Activated CD4-positive, alpha-beta T cell treated with anti-CD3 and anti-CD28 coated beads for 4 hours (primary cell): ENCODE measurements at regions not wholly inside any gene's neighbourhood (a gene's known extent, or its start where the extent isn't known, plus 50 kb on each side); places are given as distances from the start of the nearest gene placed in this dataset.
"Not testable (repeated sequence)": the region's sequence is repeated elsewhere in the genome, so short reads cannot be mapped to it uniquely, and the experiment has no call there.

Source experiments
- DNase-seq, 2 donors: peaks; one replicate each; pipeline ENCODE4 v3.0.0-alpha.2; 2020

- DNase-seq: no peak
Observed at GRCh38 chr17:68778726-68779125, 176.5 kb downstream of the ABCA8 start.

- no peak for DNase-seq
Observed at GRCh38 chr17:68777856-68778694, 176.9 kb upstream of the FAM20A start.

- DNase-seq: peak in 1 of 2 donors; percentile 10
Observed at GRCh38 chr17:68777243-68777855, 176.2 kb upstream of the FAM20A start.

GRCh38 chr17:68776451-68776850 is 175.3 kb upstream of the FAM20A start:
- no peak for DNase-seq

GRCh38 chr17:68775969-68776368 is 174.8 kb upstream of the FAM20A start:
- no peak for DNase-seq

DNA sequence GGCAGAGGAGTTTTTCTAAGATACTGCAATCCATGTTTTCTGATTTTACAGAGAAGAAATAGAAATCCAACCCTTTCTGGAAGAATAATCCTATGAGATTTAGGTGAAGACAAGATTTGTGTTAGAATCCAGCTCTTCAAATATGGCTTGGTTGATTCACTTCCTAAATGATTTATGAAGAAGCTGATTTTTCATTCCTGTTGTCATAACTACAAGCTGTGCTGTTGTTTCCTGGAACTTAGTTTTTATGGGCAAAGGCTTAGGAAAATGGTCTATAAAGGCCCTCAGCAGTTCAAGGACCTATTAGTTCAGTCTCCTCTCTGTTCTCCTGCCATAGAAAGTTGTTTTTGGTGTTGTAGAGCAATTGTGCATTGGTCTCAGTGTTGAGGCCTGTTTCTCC is 174.2 kb upstream of the FAM20A start:
- DNase-seq: no peak

DNA sequence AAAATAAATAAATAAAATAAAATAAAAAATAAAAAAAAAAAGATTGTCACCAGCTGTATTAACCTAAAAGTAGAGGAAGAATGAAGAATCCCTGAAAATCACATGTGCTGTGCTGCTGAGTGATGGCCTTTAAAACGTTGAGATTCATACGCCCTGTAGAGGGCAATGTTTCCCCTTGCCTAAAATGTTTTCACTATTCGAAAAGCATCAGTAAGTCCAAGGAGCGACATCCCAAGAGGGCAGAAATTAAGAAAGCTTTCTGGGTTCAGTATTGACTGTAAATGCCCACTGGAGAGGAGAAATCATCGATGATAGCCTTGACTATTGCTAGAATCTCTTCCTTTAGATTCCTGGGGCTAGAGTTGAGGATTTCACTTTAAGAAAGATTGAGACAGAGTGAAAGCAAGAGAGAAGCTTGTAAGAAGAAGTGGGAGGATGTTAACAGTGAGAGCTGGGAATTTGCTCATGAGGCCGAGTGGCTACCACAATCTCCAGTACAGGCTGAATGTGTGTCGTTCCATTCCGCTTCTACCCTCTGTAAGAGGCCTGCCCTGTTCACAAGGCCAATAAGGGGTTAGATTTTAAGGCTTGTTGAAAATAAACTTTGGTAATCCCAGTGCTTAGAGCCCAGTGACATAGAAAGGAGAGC is 170.8 kb upstream of the FAM20A start:
- DNase-seq: no peak

DNA sequence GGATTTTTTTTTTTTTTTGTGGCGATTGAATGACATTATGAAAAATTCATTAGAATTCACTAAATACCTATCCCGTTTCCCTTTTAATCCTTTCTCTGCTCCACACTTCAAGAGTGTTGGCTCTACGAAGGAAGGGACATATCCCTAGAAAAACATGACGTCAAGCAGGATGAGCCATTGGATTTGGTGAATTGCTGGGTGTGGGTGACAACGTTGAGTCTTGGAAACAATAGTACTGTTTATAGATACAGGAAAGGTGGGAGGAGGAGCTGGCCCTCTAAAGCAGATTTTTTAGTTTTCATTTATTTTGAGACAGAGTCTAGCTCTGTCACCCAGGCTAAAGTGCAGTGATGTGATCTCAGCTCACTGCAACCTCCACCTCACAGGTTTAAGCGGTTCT is 167.6 kb upstream of the FAM20A start:
- no peak for DNase-seq

- DNase-seq: no peak
Observed at GRCh38 chr17:68766640-68767039, 165.5 kb upstream of the FAM20A start.

DNA sequence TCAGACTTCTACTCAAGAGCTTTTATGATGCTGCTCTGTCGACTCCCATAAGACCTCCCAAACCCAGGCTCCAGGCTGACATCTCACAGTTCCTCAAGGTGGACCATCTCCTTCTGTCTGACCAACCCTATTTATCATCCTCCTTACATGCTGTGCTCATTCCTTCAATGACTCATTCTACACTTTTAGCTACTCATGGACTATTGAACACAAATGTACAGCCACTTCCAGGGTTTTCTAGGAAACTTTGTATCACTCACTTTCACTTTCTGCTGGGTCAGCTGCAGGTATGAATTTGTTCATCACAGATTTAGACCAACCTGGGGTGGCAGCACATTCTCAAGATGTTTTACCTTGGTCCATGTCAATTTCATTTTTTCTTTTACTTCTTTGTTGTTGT is 162.4 kb upstream of the FAM20A start:
- DNase-seq: no peak

DNA sequence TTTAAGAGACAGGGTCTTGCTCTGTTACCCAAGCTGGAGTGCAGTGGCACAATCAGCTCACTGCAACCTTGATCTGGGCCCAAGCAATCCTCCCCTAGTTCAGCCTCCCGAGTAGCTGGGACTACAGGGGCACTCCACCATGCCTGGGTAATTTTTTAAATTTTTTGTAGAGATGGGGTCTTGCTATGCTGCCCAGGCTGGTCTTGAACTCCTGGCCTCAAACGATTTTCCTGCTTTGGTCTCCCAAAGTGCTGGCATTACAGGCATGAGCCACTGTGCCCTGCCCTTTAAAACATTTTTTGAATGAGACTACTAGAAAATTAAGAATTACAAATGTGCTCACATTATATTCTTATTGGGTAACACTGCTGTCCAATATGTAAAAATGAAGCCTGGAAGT is 161.7 kb upstream of the FAM20A start:
- no peak for DNase-seq

GRCh38 chr17:68760141-68760475 is 158.9 kb upstream of the FAM20A start:
- DNase-seq: no peak

GRCh38 chr17:68759343-68760140 is 158.4 kb upstream of the FAM20A start:
- DNase-seq: peak in 1 of 2 donors; percentile 15

- DNase-seq: no peak
Observed at GRCh38 chr17:68759002-68759342, 157.8 kb upstream of the FAM20A start.

DNA sequence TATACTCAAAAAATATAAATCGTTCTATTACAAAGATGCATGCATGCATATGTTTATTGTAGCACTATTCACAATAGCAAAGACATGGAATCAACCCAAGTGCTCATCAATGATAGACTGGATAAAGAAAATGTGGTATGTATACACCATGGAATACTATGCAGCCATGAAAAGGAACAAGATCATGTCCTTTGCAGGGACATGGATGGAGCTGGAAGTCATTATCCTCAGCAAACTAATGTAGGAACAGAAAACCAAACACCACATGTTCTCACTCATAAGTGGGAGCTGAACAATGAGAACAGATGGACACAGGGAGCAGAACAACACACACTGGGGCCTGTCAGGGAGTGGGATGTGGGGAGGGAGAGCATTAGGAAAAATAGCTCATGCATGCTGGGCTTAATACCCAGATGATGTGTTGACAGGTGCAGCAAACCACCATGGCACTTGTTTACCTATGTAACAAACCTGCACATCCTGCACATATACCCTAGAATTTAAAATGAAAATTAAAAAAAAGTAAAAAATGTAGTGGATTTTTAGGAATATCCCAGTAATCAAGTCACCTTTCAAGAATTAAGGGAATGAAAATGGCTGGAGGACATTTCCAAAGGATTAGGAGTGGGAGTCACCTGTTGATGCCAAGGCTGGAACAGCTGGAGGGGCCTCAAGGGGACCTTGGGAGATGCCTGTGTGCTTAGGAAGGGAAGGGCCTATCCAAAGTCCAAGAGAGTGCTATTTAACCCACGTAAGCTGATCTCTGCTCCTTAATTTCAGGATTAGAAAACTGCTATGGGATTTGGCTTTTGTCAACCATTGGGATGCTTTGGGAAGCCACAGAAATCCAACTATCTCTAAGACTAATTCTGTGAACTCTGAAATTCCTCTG is 156.9 kb upstream of the FAM20A start:
- DNase-seq: not testable (repeated sequence)

DNA sequence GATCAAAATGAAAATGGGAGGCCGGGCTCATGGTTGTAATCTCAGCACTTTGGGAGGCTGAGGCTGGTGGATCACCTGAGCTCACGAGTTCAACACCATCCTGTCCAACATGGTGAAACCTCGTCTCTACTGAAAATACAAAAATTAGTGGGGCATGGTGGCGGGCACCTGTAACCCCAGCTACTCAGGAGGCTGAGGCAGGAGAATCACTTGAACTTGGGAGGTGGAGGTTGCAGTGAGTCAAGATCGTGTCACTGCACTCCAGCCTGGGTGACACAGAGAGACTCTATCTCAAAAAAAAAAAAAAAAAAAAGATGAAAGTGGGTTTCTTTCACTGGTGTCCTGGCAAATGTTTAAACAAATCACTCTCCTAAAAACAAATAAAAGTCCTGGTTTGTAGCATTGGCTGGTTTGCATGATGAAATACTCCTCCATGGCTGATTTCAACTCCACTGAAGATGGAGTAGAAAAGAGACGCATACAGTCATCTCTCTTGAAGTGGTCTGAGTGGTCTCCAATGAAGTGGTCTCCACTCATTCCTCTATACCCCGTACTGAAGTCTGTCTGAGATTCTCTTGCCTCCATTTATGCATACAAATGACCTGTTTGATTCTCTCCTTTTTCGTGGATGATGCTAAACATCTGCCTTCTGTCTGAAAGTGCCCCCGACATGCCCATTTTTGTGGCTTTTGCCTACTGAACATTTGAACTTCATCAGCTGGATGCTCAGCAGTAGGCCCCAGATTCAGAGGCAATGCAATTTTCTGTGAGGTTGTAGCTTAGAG is 153.0 kb upstream of the FAM20A start:
- no peak for DNase-seq

- no peak for DNase-seq
Observed at GRCh38 chr17:68750208-68750562, 149.0 kb upstream of the FAM20A start.

- DNase-seq: no peak
Observed at GRCh38 chr17:68749349-68750207, 148.4 kb upstream of the FAM20A start.

GRCh38 chr17:68748381-68748780 is 147.2 kb upstream of the FAM20A start:
- no peak for DNase-seq
